ENCODE measurements at regions not wholly inside any gene's neighbourhood (a gene's known extent, or its start where the extent isn't known, plus 50 kb on each side); places are given as distances from the start of the nearest gene placed in this dataset.

DNA sequence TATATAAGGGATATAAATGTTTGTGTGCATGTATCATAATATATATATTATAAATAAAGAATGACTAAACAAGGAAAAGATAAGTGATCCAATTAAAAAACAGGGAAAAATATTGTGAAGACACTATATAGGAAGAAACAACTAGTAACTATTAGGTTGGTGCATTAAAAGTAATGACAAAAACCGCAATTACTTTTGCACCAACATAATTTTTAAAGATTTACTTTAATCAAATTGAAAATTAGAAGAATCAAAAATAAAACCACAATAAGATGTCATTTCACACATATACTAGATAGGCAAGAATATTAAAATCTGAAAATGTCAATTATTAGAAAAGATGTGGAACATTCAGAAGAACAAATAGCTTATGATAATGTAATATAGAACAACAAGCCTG, 595.9 kb downstream of the KCNJ3 start:
- POLR2A ChIA-PET: no interaction called here
- Mint-ChIP-seq H3K4me1 (ENCODE audit: low read depth, unreplicated experiment) (no peaks in the 10 kb centered on the region), H3K27me3 (ENCODE audit: insufficient read depth, unreplicated experiment) (peaks cover 10% of the 10 kb centered on the region), H3K27ac (ENCODE audit: unreplicated experiment) (no peak overlapping the region), H3K36me3 (ENCODE audit: insufficient read depth, unreplicated experiment) (no peaks in the 10 kb centered on the region), H3K4me3 (ENCODE audit: unreplicated experiment) (no peak overlapping the region), H3K9me3 (ENCODE audit: unreplicated experiment) (no peaks in the 10 kb centered on the region)
- DNase-seq: no peak
- H3K9me3 ChIP-seq: no peaks in the 10 kb centered on the region
- TF ChIP-seq, protein P1, sequence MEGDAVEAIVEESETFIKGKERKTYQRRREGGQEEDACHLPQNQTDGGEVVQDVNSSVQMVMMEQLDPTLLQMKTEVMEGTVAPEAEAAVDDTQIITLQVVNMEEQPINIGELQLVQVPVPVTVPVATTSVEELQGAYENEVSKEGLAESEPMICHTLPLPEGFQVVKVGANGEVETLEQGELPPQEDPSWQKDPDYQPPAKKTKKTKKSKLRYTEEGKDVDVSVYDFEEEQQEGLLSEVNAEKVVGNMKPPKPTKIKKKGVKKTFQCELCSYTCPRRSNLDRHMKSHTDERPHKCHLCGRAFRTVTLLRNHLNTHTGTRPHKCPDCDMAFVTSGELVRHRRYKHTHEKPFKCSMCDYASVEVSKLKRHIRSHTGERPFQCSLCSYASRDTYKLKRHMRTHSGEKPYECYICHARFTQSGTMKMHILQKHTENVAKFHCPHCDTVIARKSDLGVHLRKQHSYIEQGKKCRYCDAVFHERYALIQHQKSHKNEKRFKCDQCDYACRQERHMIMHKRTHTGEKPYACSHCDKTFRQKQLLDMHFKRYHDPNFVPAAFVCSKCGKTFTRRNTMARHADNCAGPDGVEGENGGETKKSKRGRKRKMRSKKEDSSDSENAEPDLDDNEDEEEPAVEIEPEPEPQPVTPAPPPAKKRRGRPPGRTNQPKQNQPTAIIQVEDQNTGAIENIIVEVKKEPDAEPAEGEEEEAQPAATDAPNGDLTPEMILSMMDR (IDR thresholded peaks at IDR 0.05; ENCODE audit: insufficient read depth in 1 of 2, low read depth in 1 of 2, low read length in 1 of 2, severe bottlenecking in 1 of 2, unreplicated experiment in 1 of 2): no peak
- H3K27me3 ChIP-seq (replicated peaks; ENCODE audit: control insufficient read depth, insufficient read depth, low read length): no peaks in the 10 kb centered on the region
- no peaks in the 10 kb centered on the region for H3K36me3 ChIP-seq (ENCODE audit: control insufficient read depth, insufficient read depth, low read length)
- CTCF ChIA-PET: no interaction called here
- no TSS peak for BruUV-seq (replicated peaks)
- H3K4me1 ChIP-seq: no peaks in the 10 kb centered on the region
- intact Hi-C loops (cut with micrococcal nuclease; ENCODE audit: unreplicated experiment): no loop called here
- H3K4me3 ChIP-seq (ENCODE audit: low read depth, low read length): no peak overlapping the region

DNA sequence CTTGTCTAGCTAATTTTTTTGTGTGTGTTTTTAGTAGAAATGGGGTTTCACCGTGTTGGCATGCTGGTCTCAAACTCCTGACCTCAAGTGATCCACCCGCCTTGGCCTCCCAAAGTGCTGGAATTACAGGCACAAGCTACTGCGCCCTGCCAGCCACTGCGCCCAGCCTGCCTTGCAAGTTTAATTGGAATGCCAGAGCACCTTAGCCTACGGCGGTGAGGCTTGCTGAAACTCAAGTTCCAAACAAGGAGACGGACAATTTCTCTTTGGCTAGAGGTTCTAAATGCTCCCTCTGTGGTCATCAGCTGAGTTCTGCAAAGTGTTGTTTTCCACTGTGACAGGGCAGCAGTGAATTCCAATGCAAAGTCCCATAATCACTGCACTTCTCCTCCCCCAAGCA, 583.4 kb downstream of the KCNJ3 start:
- TF ChIP-seq, protein P1 (IDR thresholded peaks at IDR 0.05; ENCODE audit: insufficient read depth in 1 of 2, low read depth in 1 of 2, low read length in 1 of 2, severe bottlenecking in 1 of 2, unreplicated experiment in 1 of 2): no peak
- Mint-ChIP-seq H3K4me1 (ENCODE audit: low read depth, unreplicated experiment) (no peaks in the 10 kb centered on the region), H3K4me3 (ENCODE audit: unreplicated experiment) (no peak overlapping the region), H3K9me3 (ENCODE audit: unreplicated experiment) (no peaks in the 10 kb centered on the region), H3K36me3 (ENCODE audit: insufficient read depth, unreplicated experiment) (no peaks in the 10 kb centered on the region), H3K27me3 (ENCODE audit: insufficient read depth, unreplicated experiment) (no peaks in the 10 kb centered on the region), H3K27ac (ENCODE audit: unreplicated experiment) (no peak overlapping the region)
- H3K4me3 ChIP-seq (ENCODE audit: low read depth, low read length): no peak overlapping the region
- no TSS peak for BruUV-seq (replicated peaks)
- no peaks in the 10 kb centered on the region for H3K9me3 ChIP-seq
- intact Hi-C loops (cut with micrococcal nuclease; ENCODE audit: unreplicated experiment): no loop called here
- H3K36me3 ChIP-seq (ENCODE audit: control insufficient read depth, insufficient read depth, low read length): no peaks in the 10 kb centered on the region
- no peaks in the 10 kb centered on the region for H3K4me1 ChIP-seq
- no peak for DNase-seq
- ChIA-PET CTCF (no interaction called here), POLR2A (no interaction called here)
- no peaks in the 10 kb centered on the region for H3K27me3 ChIP-seq (replicated peaks; ENCODE audit: control insufficient read depth, insufficient read depth, low read length)

DNA sequence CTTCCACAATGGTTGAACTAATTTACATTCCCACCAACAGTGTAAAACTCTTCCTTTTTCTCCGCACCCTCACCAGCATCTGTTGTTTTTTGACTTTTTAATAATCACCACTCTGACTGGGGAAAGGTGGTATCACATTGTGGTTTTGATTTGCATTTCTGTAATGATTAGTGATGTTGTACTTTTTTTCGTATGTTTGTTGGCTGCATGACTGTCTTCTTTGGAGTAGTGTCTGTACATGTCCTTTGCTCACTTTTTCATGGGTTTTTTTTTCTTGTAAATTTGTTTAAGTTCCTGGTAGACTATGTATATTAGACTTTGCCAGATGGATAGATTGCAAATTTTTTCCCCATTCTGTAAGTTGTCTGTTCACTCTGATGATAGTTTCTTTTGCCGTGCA, 574.8 kb downstream of the KCNJ3 start:
- H3K27me3 Mint-ChIP-seq (ENCODE audit: insufficient read depth, unreplicated experiment): no peaks in the 10 kb centered on the region
- no peak overlapping the region for H3K4me3 ChIP-seq (ENCODE audit: low read depth, low read length)
- H3K9me3 Mint-ChIP-seq (ENCODE audit: unreplicated experiment): no peaks in the 10 kb centered on the region
- CTCF ChIA-PET: no interaction called here
- H3K9me3 ChIP-seq: no peaks in the 10 kb centered on the region
- TF ChIP-seq, protein P1 (IDR thresholded peaks at IDR 0.05; ENCODE audit: insufficient read depth in 1 of 2, low read depth in 1 of 2, low read length in 1 of 2, severe bottlenecking in 1 of 2, unreplicated experiment in 1 of 2): no peak
- DNase-seq: no peak
- no peak overlapping the region for H3K4me3 Mint-ChIP-seq (ENCODE audit: unreplicated experiment)
- no TSS peak for BruUV-seq (replicated peaks)
- no peaks in the 10 kb centered on the region for H3K36me3 ChIP-seq (ENCODE audit: control insufficient read depth, insufficient read depth, low read length)
- H3K36me3 Mint-ChIP-seq (ENCODE audit: insufficient read depth, unreplicated experiment): no peaks in the 10 kb centered on the region
- no peaks in the 10 kb centered on the region for H3K4me1 Mint-ChIP-seq (ENCODE audit: low read depth, unreplicated experiment)
- POLR2A ChIA-PET: no interaction called here
- intact Hi-C loops (cut with micrococcal nuclease; ENCODE audit: unreplicated experiment): no loop called here
- H3K4me1 ChIP-seq: no peaks in the 10 kb centered on the region
- no peak overlapping the region for H3K27ac Mint-ChIP-seq (ENCODE audit: unreplicated experiment)
- H3K27me3 ChIP-seq (replicated peaks; ENCODE audit: control insufficient read depth, insufficient read depth, low read length): no peaks in the 10 kb centered on the region

All from Caco-2 (cell line).